Ammon's horn (tissue), 1 donor: ENCODE measurements at regions not wholly inside any gene's neighbourhood (a gene's known extent, or its start where the extent isn't known, plus 50 kb on each side); places are given as distances from the start of the nearest gene placed in this dataset.
"Not testable (repeated sequence)": the region's sequence is repeated elsewhere in the genome, so short reads cannot be mapped to it uniquely, and the experiment has no call there.

ENCODE experiments used
- DNase-seq: peaks from one replicate; pipeline ENCODE4 v3.0.0-alpha.2; 2016; ENCODE audit warnings: low spot score

GRCh38 chr7:55702831-55703230 is 130.5 kb upstream of the VOPP1 start:
- DNase-seq: not testable (repeated sequence)

- not testable (repeated sequence) for DNase-seq
These were observed 127.1 kb upstream of the VOPP1 start for GRCh38 chr7:55699450-55699842.

- DNase-seq: not testable (repeated sequence)
These were observed 126.5 kb upstream of the VOPP1 start for GRCh38 chr7:55698607-55699449.

GRCh38 chr7:55695893-55696701 is 123.8 kb upstream of the VOPP1 start:
- not testable (repeated sequence) for DNase-seq

- DNase-seq: not testable (repeated sequence)
These were observed 122.2 kb upstream of the VOPP1 start for GRCh38 chr7:55694484-55694883.

- peak; percentile 9 for DNase-seq
These were observed 116.7 kb upstream of the VOPP1 start for GRCh38 chr7:55688684-55689681.

GRCh38 chr7:55688261-55688660 is 116.0 kb upstream of the VOPP1 start:
- DNase-seq: not testable (repeated sequence)

GRCh38 chr7:55687252-55687651 is 115.0 kb upstream of the VOPP1 start:
- not testable (repeated sequence) for DNase-seq

- DNase-seq: not testable (repeated sequence)
These were observed 114.5 kb upstream of the VOPP1 start for GRCh38 chr7:55686771-55687170.

- not testable (repeated sequence) for DNase-seq
These were observed 111.2 kb upstream of the VOPP1 start for GRCh38 chr7:55683501-55683900.

GRCh38 chr7:55675589-55675988 is 103.3 kb upstream of the VOPP1 start:
- not testable (repeated sequence) for DNase-seq

- not testable (repeated sequence) for DNase-seq
These were observed 101.2 kb upstream of the VOPP1 start for GRCh38 chr7:55673525-55673924.

GRCh38 chr7:55672084-55672483 is 99.8 kb upstream of the VOPP1 start:
- DNase-seq: not testable (repeated sequence)

GRCh38 chr7:55657654-55658053 is 85.4 kb upstream of the VOPP1 start:
- DNase-seq: no peak

- no peak for DNase-seq
These were observed 78.8 kb upstream of the VOPP1 start for GRCh38 chr7:55651057-55651456.

- DNase-seq: no peak
These were observed 76.9 kb upstream of the VOPP1 start for GRCh38 chr7:55649238-55649637.

- DNase-seq: no peak
These were observed 72.3 kb upstream of the VOPP1 start for GRCh38 chr7:55644567-55644966.

- DNase-seq: no peak
These were observed 70.0 kb upstream of the VOPP1 start for GRCh38 chr7:55642266-55642665.

GRCh38 chr7:55641811-55642210 is 69.5 kb upstream of the VOPP1 start:
- no peak for DNase-seq

- peak; percentile 88 for DNase-seq
These were observed 69.0 kb upstream of the VOPP1 start for GRCh38 chr7:55641273-55641691.

GRCh38 chr7:55639640-55640039 is 67.3 kb upstream of the VOPP1 start:
- no peak for DNase-seq
